ENCODE measurements at regions not wholly inside any gene's neighbourhood (a gene's known extent, or its start where the extent isn't known, plus 50 kb on each side); places are given as distances from the start of the nearest gene placed in this dataset.

DNA sequence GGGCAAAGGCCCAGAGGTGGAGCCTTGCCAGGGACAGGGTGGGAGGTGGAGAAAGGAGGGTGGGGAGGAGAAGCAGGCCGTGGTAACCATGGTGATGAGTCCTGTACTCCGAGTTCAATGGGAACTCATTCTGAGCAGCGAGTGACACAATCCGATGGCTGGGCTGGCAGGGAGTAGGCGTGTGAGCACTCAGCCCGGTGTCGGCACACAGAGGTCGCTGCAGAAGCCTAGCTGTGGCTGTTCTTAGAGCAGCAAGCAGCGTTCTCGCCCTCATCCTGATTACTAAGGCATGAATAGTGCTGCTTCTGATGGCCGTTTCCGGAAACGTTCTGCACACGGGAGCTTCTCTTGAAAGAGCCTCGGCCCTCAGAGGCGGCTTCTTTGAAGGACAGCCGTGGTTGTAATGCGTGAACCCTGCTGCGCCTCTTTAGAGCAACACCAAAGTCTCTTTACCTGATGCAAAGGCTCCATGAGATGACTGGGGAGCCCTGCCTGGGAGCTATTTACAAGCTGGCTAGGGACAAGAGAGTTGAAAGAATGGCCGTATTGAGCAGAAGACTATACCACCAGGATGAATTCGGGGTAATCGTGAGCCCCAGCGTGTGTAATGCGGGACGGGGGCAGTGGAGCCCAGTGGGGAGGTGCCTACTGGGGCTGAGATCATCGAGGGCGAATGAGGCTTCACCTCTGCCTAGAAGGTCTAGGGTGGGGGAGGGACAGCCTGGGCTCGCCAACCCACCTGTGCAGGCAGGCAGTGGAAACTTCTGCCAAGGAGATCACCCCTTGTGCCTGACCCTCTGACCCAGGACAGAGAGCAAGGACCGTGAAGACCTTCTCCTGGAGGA is 72.8 kb upstream of the PAX7 start:
- TF ChIP-seq POLR2A (IDR thresholded peaks at IDR 0.05; ENCODE audit: low read depth, low read length), result no peak
- TF ChIP-seq POLR2AphosphoS5 (IDR thresholded peaks at IDR 0.05; ENCODE audit: low read depth, low read length), result no peak
